ENCODE measurements at regions not wholly inside any gene's neighbourhood (a gene's known extent, or its start where the extent isn't known, plus 50 kb on each side); places are given as distances from the start of the nearest gene placed in this dataset.

- no peak for TF ChIP-seq CTCF (optimal IDR thresholded peaks at IDR 0.05 in 1 of 3, IDR thresholded peaks at IDR 0.05 in 1 of 3, conservative IDR thresholded peaks at IDR 0.05 in 1 of 3; ENCODE audit: extremely low read depth in 1 of 3, insufficient read depth in 2 of 3, low read length in 3 of 3)
- TF ChIP-seq EZH2 (IDR thresholded peaks at IDR 0.05; ENCODE audit: low read length): no peak
Observed at GRCh38 chr12:87828382-87828973, 200.7 kb downstream of the C12orf50 start.

All from keratinocyte (primary cell).